Superior temporal gyrus (tissue), 1 donor: ENCODE measurements at regions not wholly inside any gene's neighbourhood (a gene's known extent, or its start where the extent isn't known, plus 50 kb on each side); places are given as distances from the start of the nearest gene placed in this dataset.

Source experiments
- DNase-seq: peaks from one replicate; pipeline ENCODE4 v3.0.0-alpha.2; 2016; ENCODE audit errors: extremely low spot score

- DNase-seq = no peak
Observed at GRCh38 chr12:88251798-88252197, 109.7 kb downstream of the TMTC3 start.

DNA sequence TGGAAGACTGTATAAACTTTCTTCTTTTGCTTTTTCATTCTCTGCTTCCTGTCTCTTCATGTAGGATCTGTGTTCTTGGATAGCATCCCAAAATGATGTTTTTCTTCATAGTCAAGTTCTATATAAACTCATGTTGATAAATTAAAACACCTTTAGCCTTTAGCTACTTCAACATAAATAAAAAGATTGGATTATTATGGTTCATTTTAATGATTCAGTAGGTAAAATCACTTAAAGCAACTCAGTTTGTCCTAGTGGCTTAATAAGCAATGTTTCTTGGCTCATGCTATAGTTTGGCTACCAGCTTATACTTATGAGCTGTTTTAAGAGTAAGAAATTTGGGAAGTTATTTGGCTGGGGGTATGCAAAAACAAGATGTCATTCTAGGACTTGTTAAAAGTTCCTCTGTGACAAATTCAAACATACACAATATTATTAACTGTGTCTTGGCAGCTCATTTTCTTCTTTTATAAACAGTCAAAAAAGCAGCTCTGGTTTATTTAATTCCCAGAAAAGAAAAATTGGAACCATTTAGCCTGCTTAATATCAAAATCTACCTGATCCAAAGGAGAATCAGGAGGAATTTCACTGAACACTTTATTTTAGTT is 111.4 kb downstream of the TMTC3 start:
- no peak for DNase-seq

DNA sequence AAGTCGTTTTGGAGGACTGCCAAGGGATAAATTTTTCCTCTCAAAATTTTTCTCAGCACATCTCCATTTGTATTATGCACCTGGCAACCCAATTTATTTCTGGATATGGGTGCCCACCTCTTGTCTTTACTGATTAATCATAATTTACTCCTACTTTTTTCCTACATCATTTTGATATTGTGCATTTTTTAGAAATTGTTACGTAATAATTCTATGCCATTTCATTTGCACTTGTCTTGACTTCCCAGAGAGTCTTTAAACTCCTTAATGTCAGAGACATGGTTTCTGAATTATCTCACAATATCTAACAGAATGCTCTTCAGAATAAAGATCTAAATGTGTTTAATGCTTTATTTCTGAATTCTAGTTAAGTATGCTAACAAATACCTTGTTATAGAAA is 113.1 kb downstream of the TMTC3 start:
- no peak for DNase-seq

DNA sequence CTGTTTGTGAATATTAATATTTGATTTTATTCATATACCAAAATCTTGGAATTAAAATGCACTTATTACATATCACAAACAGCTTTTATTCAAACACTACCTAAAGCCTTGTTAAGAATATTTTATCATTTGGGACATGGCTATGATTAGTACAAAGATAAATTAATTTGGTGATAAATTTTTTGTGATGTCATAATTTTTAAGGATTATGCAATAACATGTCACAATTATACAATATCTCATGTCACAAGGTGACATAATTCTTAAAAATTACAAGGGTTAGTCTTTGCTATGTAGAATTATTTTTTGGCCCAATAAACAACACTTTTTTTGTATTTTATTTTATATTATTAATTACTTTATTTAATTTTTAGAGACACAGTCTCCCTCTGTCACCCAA is 113.7 kb downstream of the TMTC3 start:
- DNase-seq = no peak

GRCh38 chr12:88258396-88258795 is 116.3 kb downstream of the TMTC3 start:
- DNase-seq = no peak

DNA sequence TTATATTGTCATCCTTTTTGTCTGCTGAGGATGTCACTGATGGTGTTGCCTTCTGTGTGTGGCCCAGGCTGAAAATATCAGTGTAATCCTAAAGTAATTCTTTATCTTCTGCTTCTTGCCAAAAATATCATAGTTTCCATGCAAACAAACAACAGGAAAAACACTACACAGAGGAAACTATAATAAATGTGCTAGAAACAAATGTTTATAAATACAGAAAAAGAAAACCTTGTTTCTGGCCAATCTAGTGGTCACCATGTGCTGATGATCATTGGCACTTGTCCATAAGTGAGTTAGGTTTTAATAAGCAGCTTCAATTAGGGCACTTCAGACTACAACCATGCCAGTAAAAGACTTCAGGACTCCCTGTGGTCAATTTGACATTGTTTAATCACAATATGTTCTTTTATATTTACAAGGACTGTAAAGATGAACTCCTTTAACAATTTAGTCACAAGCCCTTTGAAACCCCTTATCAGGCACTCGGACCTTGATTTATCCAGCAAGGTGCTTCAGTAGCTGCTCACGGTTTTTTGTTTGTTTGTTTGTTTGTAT is 124.8 kb downstream of the TMTC3 start:
- no peak for DNase-seq

- no peak for DNase-seq
Observed at GRCh38 chr12:88267630-88268029, 125.5 kb downstream of the TMTC3 start.

DNA sequence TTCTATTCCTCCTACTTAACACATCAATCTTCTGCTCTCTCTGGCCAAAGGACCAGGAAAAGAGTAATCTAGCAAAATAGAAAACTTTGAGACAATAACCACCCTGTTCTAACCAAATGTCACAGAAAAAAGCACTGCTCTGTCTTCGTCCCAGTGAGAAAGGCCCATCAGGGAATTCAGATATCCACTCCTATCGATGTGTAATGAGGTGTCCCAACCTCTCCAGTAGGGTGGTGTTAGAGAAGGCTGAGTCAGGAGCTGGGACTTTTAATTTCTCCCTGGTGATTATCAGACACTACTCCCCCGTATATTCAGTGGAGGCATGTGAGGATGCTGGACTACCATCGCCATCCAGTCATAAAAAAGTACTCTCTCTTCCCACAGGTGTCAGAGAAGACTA is 130.3 kb downstream of the TMTC3 start:
- DNase-seq = no peak

GRCh38 chr12:88273450-88273849 is 131.3 kb downstream of the TMTC3 start:
- DNase-seq = no peak

- DNase-seq = no peak
Observed at GRCh38 chr12:88273875-88274274, 131.8 kb downstream of the TMTC3 start.

GRCh38 chr12:88291498-88292131 is 149.5 kb downstream of the TMTC3 start:
- no peak for DNase-seq

GRCh38 chr12:88298014-88298682 is 156.0 kb downstream of the TMTC3 start:
- DNase-seq = no peak

DNA sequence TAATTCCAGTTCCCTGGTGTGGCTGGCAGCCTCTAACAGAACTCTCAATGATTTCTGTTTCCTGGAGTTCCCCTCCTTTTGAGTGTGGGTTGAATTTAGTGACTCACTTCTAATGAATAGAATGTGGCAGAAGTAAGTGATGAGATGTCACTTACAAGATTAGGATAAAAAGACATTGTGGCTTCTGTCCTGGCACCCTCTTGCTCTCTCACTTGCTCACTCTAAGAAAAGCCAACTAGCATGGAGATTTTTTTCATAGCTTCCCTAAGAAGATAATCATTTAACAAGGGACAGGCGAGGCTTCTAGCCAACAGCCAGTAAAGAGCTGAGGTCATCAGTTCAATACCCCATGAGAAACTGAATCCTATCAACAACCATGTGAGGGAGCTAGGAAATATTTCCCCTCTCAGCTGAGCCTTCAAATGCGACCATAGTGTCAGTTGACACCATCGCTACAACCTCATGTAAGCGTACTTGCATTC is 156.7 kb downstream of the TMTC3 start:
- DNase-seq = no peak

DNA sequence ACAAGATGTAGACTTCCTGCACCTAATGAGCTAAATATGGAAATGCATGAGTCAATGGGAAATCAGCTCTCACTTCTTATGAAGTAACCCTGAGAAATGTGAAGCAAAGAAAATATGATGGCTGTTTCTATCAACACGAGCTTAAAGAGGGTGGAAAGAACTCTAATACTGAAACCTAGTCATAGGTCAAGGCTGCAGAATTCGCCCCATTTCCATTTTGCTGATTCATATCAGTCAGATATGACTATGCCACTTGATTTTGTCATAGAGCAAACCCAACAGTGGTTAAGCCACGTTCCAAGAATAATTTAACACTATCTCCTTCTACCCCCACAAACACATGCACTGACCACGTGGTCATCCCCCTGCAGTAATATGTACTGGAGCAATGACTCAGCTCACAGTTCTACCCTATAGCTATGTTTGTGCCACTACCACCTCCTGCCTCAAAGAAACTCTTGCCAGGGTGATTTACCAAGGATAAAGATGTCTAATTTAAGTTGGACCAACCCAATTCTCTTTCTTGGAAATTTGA is 157.5 kb downstream of the TMTC3 start:
- DNase-seq = no peak

- no peak for DNase-seq
Observed at GRCh38 chr12:88300931-88301330, 158.8 kb downstream of the TMTC3 start.

DNA sequence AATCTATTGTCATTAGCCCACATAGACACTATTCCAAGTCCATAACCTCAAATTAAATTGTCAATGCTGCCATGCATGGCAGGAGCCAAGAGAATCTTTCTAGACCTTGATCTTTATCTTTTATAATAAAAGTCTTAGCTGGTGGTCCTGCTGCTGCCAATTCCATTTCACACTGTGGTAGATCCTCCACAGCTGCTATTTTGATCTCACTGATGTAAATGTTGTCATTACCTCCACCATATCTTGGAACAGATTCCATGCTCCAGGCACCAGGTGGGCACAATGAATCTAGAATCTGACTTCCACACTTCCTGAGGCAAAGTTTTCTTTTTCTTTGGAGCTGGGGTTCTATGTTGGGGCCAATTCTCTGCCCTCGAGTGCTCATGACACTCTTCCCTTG is 161.2 kb downstream of the TMTC3 start:
- no peak for DNase-seq

- no peak for DNase-seq
Observed at GRCh38 chr12:88305254-88305890, 163.3 kb downstream of the TMTC3 start.

DNA sequence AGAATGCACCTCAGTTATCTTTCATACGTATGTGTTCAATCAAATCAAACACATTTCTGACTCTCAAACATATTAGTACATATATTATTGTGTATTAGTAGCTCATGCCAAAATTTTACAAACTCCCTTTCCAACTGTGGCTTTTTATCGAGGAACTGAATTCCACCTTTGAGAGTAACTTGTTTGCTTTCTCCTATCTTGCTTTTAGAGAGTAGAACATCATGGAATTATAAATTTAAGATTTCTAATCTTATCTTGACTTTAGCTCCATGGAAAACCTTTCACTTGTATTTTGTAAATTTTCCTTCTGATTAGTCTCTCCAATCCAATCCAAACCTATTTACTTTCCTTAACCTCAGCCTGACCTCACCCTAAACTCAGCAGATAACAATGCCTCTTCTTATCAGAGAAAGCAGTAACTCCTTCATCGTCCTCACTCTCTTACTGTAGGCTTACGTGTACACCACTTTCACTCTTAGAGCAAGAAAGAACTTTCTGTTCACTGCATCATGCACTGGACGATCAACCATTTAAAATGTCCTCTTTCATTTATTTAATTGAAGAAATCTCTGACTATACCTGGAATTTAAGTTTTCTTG is 164.5 kb downstream of the TMTC3 start:
- DNase-seq = no peak

GRCh38 chr12:88307961-88308360 is 165.9 kb downstream of the TMTC3 start:
- DNase-seq = no peak

GRCh38 chr12:88308825-88309224 is 166.7 kb downstream of the TMTC3 start:
- no peak for DNase-seq

DNA sequence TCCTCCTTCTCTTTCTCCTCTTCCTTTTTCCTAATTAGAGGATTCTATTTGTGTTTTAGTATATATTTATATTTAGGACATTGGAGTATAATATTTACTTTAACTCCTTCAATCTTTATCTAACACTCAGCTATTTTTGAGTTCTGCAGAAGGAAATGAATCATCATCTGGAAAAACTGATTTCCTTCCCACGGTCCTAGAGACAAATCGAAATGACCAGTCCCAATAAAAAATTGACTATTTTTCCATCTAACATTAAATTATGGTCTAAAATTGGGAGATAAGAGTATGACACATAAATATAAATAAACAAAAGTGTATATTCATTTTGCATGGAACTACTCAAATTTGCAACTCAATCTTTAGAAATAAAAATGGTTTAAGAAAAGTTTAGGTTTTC is 167.4 kb downstream of the TMTC3 start:
- DNase-seq = no peak

- no peak for DNase-seq
Observed at GRCh38 chr12:88310069-88310468, 168.0 kb downstream of the TMTC3 start.
